D721Med (cell line): ENCODE measurements at regions not wholly inside any gene's neighbourhood (a gene's known extent, or its start where the extent isn't known, plus 50 kb on each side); places are given as distances from the start of the nearest gene placed in this dataset.

Source experiments
- DNase-seq: peaks from one replicate; pipeline ENCODE4 v3.0.0; 2011; ENCODE audit warnings: low spot score; ENCODE audit not compliant: insufficient read length
- FAIRE-seq: peaks from 2 replicates; lab custom pipeline; 2011; peaks lifted over from hg19 to GRCh38; lab: Jason Lieb, UNC
- TF ChIP-seq, protein P1 (sequence below): IDR thresholded peaks from 2 replicates; pipeline ENCODE4 v1.5.1; 2012; ENCODE audit warnings: mild to moderate bottlenecking, control low read depth; ENCODE audit not compliant: insufficient read depth; ENCODE audit errors: missing control alignments

DNA sequence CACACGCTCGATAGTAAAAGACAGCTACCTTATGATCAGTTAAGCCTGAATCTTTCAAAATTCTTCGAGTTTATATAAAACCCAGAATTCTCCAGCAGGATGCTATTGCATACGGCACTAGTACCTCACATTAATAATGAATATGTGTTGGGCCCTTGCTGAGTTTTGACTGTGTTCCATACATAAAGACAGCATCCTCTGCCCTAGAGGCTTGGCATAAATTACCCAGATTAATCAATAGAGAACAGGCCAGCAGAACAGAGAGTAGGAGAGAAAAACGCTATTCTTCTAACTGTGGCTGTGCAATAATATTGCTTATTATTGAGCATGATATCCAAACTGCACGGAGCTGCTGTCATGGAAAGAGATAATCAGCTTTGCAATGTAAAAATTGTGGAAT, 194.3 kb downstream of the SOX11 start:
- DNase-seq (no peak), FAIRE-seq (no peak)
- TF ChIP-seq, protein P1, sequence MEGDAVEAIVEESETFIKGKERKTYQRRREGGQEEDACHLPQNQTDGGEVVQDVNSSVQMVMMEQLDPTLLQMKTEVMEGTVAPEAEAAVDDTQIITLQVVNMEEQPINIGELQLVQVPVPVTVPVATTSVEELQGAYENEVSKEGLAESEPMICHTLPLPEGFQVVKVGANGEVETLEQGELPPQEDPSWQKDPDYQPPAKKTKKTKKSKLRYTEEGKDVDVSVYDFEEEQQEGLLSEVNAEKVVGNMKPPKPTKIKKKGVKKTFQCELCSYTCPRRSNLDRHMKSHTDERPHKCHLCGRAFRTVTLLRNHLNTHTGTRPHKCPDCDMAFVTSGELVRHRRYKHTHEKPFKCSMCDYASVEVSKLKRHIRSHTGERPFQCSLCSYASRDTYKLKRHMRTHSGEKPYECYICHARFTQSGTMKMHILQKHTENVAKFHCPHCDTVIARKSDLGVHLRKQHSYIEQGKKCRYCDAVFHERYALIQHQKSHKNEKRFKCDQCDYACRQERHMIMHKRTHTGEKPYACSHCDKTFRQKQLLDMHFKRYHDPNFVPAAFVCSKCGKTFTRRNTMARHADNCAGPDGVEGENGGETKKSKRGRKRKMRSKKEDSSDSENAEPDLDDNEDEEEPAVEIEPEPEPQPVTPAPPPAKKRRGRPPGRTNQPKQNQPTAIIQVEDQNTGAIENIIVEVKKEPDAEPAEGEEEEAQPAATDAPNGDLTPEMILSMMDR, result no peak

DNA sequence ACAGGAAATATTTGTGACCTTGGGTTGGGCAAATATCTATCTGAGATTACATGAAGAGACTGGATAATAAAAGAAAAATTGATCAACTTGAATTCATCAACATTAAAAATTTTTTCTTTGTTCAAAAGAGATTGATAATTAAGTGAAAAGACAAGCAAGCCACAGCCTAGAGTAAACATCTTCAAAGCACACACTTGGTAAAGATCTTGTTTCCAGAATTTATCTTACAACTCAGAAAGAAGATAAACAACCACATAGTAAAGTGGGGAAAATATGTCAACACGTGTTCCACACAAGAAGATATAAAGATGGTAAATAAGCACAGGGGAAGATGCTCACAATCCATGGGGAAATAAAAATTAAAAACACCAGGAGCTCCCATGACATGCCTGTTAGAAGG, 195.9 kb downstream of the SOX11 start:
- FAIRE-seq, result no peak
- no peak for DNase-seq
- TF ChIP-seq, protein P1, result no peak

DNA sequence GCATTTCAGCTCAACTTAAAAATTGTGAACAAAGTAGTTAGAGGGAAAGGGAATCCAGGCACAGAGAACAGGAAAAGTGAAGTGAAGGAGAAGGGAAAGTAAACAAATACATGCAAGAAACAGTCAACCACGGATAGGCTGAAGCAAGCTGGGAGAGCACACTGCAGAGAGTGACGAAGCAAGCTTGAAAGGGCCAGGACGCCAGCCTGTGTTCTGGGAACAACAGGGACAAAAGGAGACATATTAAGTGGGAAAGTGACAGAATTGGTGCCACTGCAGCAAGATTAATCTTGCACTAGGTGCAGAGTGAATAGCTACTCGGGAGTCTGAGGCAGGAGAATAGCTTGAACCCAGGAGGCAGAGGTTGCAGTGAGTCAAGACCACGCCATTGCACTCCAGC, 197.3 kb downstream of the SOX11 start:
- FAIRE-seq (no peak), DNase-seq (no peak)
- TF ChIP-seq, protein P1, result no peak

DNA sequence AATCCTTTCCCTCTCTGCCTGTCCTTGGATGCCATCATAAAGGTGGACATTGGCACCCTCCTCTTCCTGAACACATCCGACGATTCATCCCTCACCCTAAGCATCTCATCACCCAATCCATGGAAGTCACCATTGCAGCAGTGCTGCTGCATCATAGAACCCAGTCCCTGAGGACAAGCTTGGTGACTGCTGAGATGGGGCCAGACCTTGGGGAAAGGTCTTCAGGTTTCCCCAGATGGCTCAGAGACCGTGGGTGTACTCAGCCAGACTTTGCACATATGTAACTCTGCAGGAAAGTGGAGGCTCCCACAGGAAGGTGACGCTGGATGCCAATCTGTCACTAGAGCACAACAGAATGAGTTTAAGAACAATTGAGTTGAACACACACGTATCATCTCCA, 202.2 kb downstream of the SOX11 start:
- no peak for FAIRE-seq
- no peak for DNase-seq
- TF ChIP-seq, protein P1, result no peak

DNA sequence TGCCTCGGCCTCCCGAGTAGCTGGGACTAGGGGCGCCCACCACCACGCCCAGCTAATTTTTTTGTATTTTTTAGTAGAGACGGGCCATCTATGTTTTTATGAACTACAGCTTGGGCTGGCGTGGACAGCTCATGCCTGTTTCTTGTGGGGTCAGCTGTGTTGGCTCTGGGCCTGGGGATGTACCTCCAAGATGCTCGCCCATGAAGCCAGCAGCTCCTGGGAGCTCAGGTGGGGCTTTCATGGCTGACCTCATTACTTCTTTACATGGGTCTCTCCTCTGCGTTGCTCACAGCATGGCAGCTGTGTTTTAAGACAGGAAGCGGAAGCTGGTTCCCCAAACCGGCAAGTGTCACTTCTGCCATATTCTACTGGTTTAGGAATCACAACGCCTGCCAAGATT, 203.1 kb downstream of the SOX11 start:
- no peak for FAIRE-seq
- DNase-seq, result no peak
- TF ChIP-seq, protein P1, result no peak

DNA sequence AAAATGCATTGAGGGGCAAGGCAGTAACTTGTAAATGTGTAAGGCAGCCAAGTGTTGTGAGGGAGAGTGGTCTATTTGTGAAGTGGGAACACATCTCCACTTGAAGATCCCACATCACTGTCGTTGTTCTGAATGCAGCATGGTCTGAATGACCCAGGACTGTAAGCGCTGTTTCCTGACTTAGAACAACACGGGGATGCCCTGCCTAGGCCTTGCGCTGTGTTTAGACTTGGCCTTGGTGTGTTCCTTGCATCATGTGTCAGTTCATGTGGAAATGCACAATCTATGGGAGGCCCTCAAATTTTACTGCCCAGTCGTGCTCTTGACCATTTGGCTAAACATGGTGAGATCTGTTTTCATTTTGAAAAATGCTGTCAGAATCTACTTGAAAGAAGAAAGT, 205.1 kb downstream of the SOX11 start:
- TF ChIP-seq, protein P1, result no peak
- no peak for FAIRE-seq
- DNase-seq, result no peak

DNA sequence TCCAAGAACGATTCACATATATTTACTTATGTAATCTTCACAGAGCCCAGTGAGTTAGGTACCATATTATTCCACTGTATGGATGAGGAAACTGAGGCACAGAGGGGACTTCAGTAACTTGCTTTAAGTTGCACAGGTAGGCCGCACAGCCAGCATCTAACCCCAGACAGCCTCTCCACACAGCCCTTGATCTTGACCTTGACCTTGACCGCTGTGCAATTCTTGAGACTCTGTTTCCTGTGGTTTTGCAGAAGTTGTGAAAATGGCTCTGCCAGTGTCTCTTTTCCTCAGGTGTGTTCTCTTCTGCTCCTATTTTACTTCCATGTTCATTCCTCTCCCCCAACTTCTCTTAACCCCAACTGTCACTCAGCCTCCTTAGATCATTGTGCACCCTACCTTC, 206.5 kb downstream of the SOX11 start:
- FAIRE-seq (no peak), DNase-seq (no peak)
- TF ChIP-seq, protein P1, result no peak
